Neutrophil (primary cell): ENCODE measurements at regions not wholly inside any gene's neighbourhood (a gene's known extent, or its start where the extent isn't known, plus 50 kb on each side); places are given as distances from the start of the nearest gene placed in this dataset.

ENCODE experiments used
- H3K27ac ChIP-seq: fragments of 200-600 bp; sonication (generic); 2 replicates; pipeline ENCODE4 v1.5.1; 2016; ENCODE audit warnings: mild to moderate bottlenecking, moderate library complexity
- H3K27me3 ChIP-seq: fragments of 200-600 bp; sonication (generic); 2 replicates; pipeline ENCODE4 v1.6.0; 2016; ENCODE audit warnings: mild to moderate bottlenecking
- H3K36me3 ChIP-seq: fragments of 200-600 bp; sonication (generic); 2 replicates; pipeline ENCODE4 v1.5.1; 2017
- H3K4me1 ChIP-seq, 2 experiments: fragments of 200-600 bp in 1 of 2; sonication (generic) in 1 of 2; 1 replicate in 1 of 2; 2 replicates in 1 of 2; pipeline versions ENCODE4 v1.5.1 to v1.6.1; 2013 to 2016; ENCODE audit warnings: low read depth in 1 of 2, low read length in 1 of 2, mild to moderate bottlenecking in 1 of 2, moderate library complexity in 1 of 2; ENCODE audit not compliant: control insufficient read depth in 1 of 2, insufficient read depth in 1 of 2
- H3K4me3 ChIP-seq, 2 experiments: fragments of 200-600 bp in 1 of 2; sonication (generic) in 1 of 2; 1 replicate in 1 of 2; 2 replicates in 1 of 2; pipeline ENCODE4 v1.5.1; 2013 to 2016; ENCODE audit warnings: low read depth in 1 of 2, low read length in 1 of 2, mild to moderate bottlenecking in 1 of 2, moderate library complexity in 1 of 2
- H3K9me3 ChIP-seq: fragments of 200-600 bp; sonication (generic); 2 replicates; pipeline ENCODE4 v1.5.1; 2016
- CTCF ChIP-seq: fragments of 200-600 bp; sonication (generic); IDR thresholded peaks from 2 replicates; pipeline ENCODE4 v1.5.1; 2016; ENCODE audit warnings: antibody characterized with exemption

- H3K9me3 ChIP-seq: no peaks in the 10 kb centered on the region
- TF ChIP-seq CTCF: no peak
- H3K27ac ChIP-seq: no peak overlapping the region
Observed at GRCh38 chr4:159722052-159722451, 619.2 kb downstream of the RAPGEF2 start.

GRCh38 chr4:159722918-159723317 lies 620.0 kb downstream of the RAPGEF2 start:
- no peak overlapping the region for H3K4me3 ChIP-seq
- no peaks in the 10 kb centered on the region for H3K4me1 ChIP-seq
- H3K27ac ChIP-seq: no peak overlapping the region
- no peaks in the 10 kb centered on the region for H3K9me3 ChIP-seq
- TF ChIP-seq CTCF: no peak
- H3K27me3 ChIP-seq: no peaks in the 10 kb centered on the region
- H3K36me3 ChIP-seq: no peaks in the 10 kb centered on the region

More at GRCh38 chr4:159722052-159722451, 619.2 kb downstream of the RAPGEF2 start:
- Histone ChIP-seq H3K27me3 (no peaks in the 10 kb centered on the region), H3K4me1 (no peaks in the 10 kb centered on the region), H3K36me3 (no peaks in the 10 kb centered on the region), H3K4me3 (no peak overlapping the region)

GRCh38 chr4:159723341-159724048 lies 620.6 kb downstream of the RAPGEF2 start:
- Histone ChIP-seq H3K4me1 (no peaks in the 10 kb centered on the region), H3K36me3 (no peaks in the 10 kb centered on the region), H3K4me3 (no peak overlapping the region), H3K27me3 (no peaks in the 10 kb centered on the region), H3K27ac (no peak overlapping the region), H3K9me3 (no peaks in the 10 kb centered on the region)
- TF ChIP-seq CTCF: no peak

- H3K4me1 ChIP-seq: no peaks in the 10 kb centered on the region
- no peaks in the 10 kb centered on the region for H3K9me3 ChIP-seq
- H3K27me3 ChIP-seq: no peaks in the 10 kb centered on the region
- no peak for TF ChIP-seq CTCF
- H3K27ac ChIP-seq: no peak overlapping the region
- no peaks in the 10 kb centered on the region for H3K36me3 ChIP-seq
- H3K4me3 ChIP-seq: no peak overlapping the region
Observed at GRCh38 chr4:159725571-159725970, 622.7 kb downstream of the RAPGEF2 start.

- H3K27me3 ChIP-seq: no peaks in the 10 kb centered on the region
- no peak overlapping the region for H3K4me3 ChIP-seq
- no peaks in the 10 kb centered on the region for H3K36me3 ChIP-seq
- H3K27ac ChIP-seq: no peak overlapping the region
- H3K9me3 ChIP-seq: no peaks in the 10 kb centered on the region
- H3K4me1 ChIP-seq: no peaks in the 10 kb centered on the region
- TF ChIP-seq CTCF: no peak
Observed at GRCh38 chr4:159735281-159736207, 632.7 kb downstream of the RAPGEF2 start.
